ENCODE measurements at regions not wholly inside any gene's neighbourhood (a gene's known extent, or its start where the extent isn't known, plus 50 kb on each side); places are given as distances from the start of the nearest gene placed in this dataset.

GRCh38 chr11:19595499-19595839 lies 117.2 kb upstream of the NAV2 start:
- no peak for DNase-seq

GRCh38 chr11:19594326-19594725 lies 118.3 kb upstream of the NAV2 start:
- no peak for DNase-seq

- no peak for DNase-seq
These were observed 119.8 kb upstream of the NAV2 start for GRCh38 chr11:19592842-19593241.

GRCh38 chr11:19589567-19590260 lies 122.9 kb upstream of the NAV2 start:
- no peak for DNase-seq

GRCh38 chr11:19587979-19588378 lies 124.7 kb upstream of the NAV2 start:
- no peak for DNase-seq

- DNase-seq = no peak
These were observed 132.0 kb upstream of the NAV2 start for GRCh38 chr11:19580646-19581045.

- DNase-seq = no peak
These were observed 132.7 kb upstream of the NAV2 start for GRCh38 chr11:19579957-19580356.

- no peak for DNase-seq
These were observed 133.8 kb upstream of the NAV2 start for GRCh38 chr11:19578871-19579270.

GRCh38 chr11:19577976-19578619 lies 134.5 kb upstream of the NAV2 start:
- DNase-seq = no peak

GRCh38 chr11:19577391-19577975 lies 135.2 kb upstream of the NAV2 start:
- no peak for DNase-seq

GRCh38 chr11:19576903-19577302 lies 135.7 kb upstream of the NAV2 start:
- no peak for DNase-seq

- DNase-seq = no peak
These were observed 136.6 kb upstream of the NAV2 start for GRCh38 chr11:19576054-19576453.

GRCh38 chr11:19574916-19575315 lies 137.7 kb upstream of the NAV2 start:
- no peak for DNase-seq

GRCh38 chr11:19573666-19574065 lies 139.0 kb upstream of the NAV2 start:
- no peak for DNase-seq

- no peak for DNase-seq
These were observed 140.7 kb upstream of the NAV2 start for GRCh38 chr11:19571906-19572305.

- no peak for DNase-seq
These were observed 141.7 kb upstream of the NAV2 start for GRCh38 chr11:19570889-19571288.

- DNase-seq = no peak
These were observed 144.6 kb upstream of the NAV2 start for GRCh38 chr11:19567996-19568395.

- no peak for DNase-seq
These were observed 145.9 kb upstream of the NAV2 start for GRCh38 chr11:19566583-19567379.

GRCh38 chr11:19565639-19566038 lies 147.0 kb upstream of the NAV2 start:
- no peak for DNase-seq

GRCh38 chr11:19562156-19562555 lies 150.5 kb upstream of the NAV2 start:
- DNase-seq = no peak

- no peak for DNase-seq
These were observed 151.6 kb upstream of the NAV2 start for GRCh38 chr11:19561011-19561410.

GRCh38 chr11:19560156-19560555 lies 152.5 kb upstream of the NAV2 start:
- no peak for DNase-seq

- DNase-seq = no peak
These were observed 152.9 kb upstream of the NAV2 start for GRCh38 chr11:19559746-19560145.

All from CD4-positive, alpha-beta T cell treated with Interleukin-17A for 4 hours (primary cell).